Colon (tissue), 2 donors: ENCODE measurements at regions not wholly inside any gene's neighbourhood (a gene's known extent, or its start where the extent isn't known, plus 50 kb on each side); places are given as distances from the start of the nearest gene placed in this dataset.
"Not testable (repeated sequence)": the region's sequence is repeated elsewhere in the genome, so short reads cannot be mapped to it uniquely, and the experiment has no call there.

ENCODE experiments used
- FAIRE-seq: peaks from 2 replicates; lab custom pipeline; 2012; peaks lifted over from hg19 to GRCh38; lab: Jason Lieb, UNC
- donor health status: control.
- donor health status: control.

GRCh38 chrX:95218976-95219375 is 1465.7 kb upstream of the DIAPH2 start:
- no peak for FAIRE-seq

- no peak for FAIRE-seq
These were observed 1436.3 kb upstream of the DIAPH2 start for GRCh38 chrX:95248386-95248785.

GRCh38 chrX:95290455-95290854 is 1394.2 kb upstream of the DIAPH2 start:
- no peak for FAIRE-seq

- FAIRE-seq, result no peak
These were observed 1393.1 kb upstream of the DIAPH2 start for GRCh38 chrX:95291561-95291960.

- FAIRE-seq, result no peak
These were observed 1365.8 kb upstream of the DIAPH2 start for GRCh38 chrX:95318882-95319281.

- FAIRE-seq, result no peak
These were observed 1359.5 kb upstream of the DIAPH2 start for GRCh38 chrX:95325185-95325584.

GRCh38 chrX:95330292-95330691 is 1354.3 kb upstream of the DIAPH2 start:
- FAIRE-seq, result no peak

- FAIRE-seq, result no peak
These were observed 1352.1 kb upstream of the DIAPH2 start for GRCh38 chrX:95332530-95332929.

GRCh38 chrX:95346856-95347255 is 1337.8 kb upstream of the DIAPH2 start:
- peak; percentile 90 for FAIRE-seq

GRCh38 chrX:95350774-95351488 is 1333.7 kb upstream of the DIAPH2 start:
- no peak for FAIRE-seq

- FAIRE-seq, result no peak
These were observed 1317.4 kb upstream of the DIAPH2 start for GRCh38 chrX:95367286-95367685.

GRCh38 chrX:95382799-95383198 is 1301.8 kb upstream of the DIAPH2 start:
- FAIRE-seq, result no peak

- no peak for FAIRE-seq
These were observed 1300.9 kb upstream of the DIAPH2 start for GRCh38 chrX:95383778-95384177.

- no peak for FAIRE-seq
These were observed 1257.3 kb upstream of the DIAPH2 start for GRCh38 chrX:95427389-95427788.

GRCh38 chrX:95435198-95435597 is 1249.4 kb upstream of the DIAPH2 start:
- FAIRE-seq, result peak; percentile 47

- no peak for FAIRE-seq
These were observed 1242.8 kb upstream of the DIAPH2 start for GRCh38 chrX:95441836-95442235.

GRCh38 chrX:95484781-95485180 is 1199.9 kb upstream of the DIAPH2 start:
- no peak for FAIRE-seq

GRCh38 chrX:95505721-95506120 is 1178.9 kb upstream of the DIAPH2 start:
- FAIRE-seq, result no peak

- no peak for FAIRE-seq
These were observed 1175.2 kb upstream of the DIAPH2 start for GRCh38 chrX:95509474-95509873.

GRCh38 chrX:95524018-95524417 is 1160.6 kb upstream of the DIAPH2 start:
- peak; percentile 43 for FAIRE-seq

- FAIRE-seq, result peak; percentile 41
These were observed 1148.5 kb upstream of the DIAPH2 start for GRCh38 chrX:95536111-95536510.

GRCh38 chrX:95536661-95537060 is 1148.0 kb upstream of the DIAPH2 start:
- FAIRE-seq, result no peak

- no peak for FAIRE-seq
These were observed 1145.6 kb upstream of the DIAPH2 start for GRCh38 chrX:95539041-95539440.

GRCh38 chrX:95549552-95549951 is 1135.1 kb upstream of the DIAPH2 start:
- FAIRE-seq, result not testable (repeated sequence)
